Thoracic aorta (tissue), 2 donors: ENCODE measurements at regions not wholly inside any gene's neighbourhood (a gene's known extent, or its start where the extent isn't known, plus 50 kb on each side); places are given as distances from the start of the nearest gene placed in this dataset.

ENCODE experiments used
- ATAC-seq: fragments of 150-250 bp; one replicate; pipeline ENCODE4 v1.8.0; 2017; ENCODE audit warnings: low read depth; ENCODE audit not compliant: insufficient number of reproducible peaks, low FRiP score
- DNase-seq: peaks from one replicate; pipeline ENCODE4 v3.0.0-alpha.2; 2020; ENCODE audit warnings: low spot score
- H3K27ac ChIP-seq, 2 donors: fragments of 200-600 bp; sonication (generic); 1 replicate in 1 of 2; 2 replicates in 1 of 2; pipeline ENCODE4 v1.5.1; 2016; ENCODE audit warnings: mild to moderate bottlenecking in 2 of 2, moderate library complexity in 2 of 2
- H3K27me3 ChIP-seq: fragments of 200-600 bp; sonication (generic); replicated peaks from 2 replicates; pipeline ENCODE4 v1.6.0; 2016; ENCODE audit warnings: mild to moderate bottlenecking; ENCODE audit not compliant: insufficient read depth
- H3K36me3 ChIP-seq: fragments of 200-600 bp; sonication (generic); one replicate; pipeline ENCODE4 v1.5.1; 2016
- H3K4me1 ChIP-seq, 2 donors: fragments of 200-600 bp; sonication (generic); 1 replicate in 1 of 2; 2 replicates in 1 of 2; pipeline versions ENCODE4 v1.5.1 to v1.6.0; 2016; ENCODE audit warnings: low read depth in 2 of 2, mild to moderate bottlenecking in 1 of 2; ENCODE audit not compliant: control insufficient read depth in 1 of 2
- H3K4me3 ChIP-seq: fragments of 200-600 bp; sonication (generic); 2 replicates; pipeline ENCODE4 v1.5.1; 2016; ENCODE audit warnings: mild to moderate bottlenecking
- H3K9me3 ChIP-seq: fragments of 200-600 bp; sonication (generic); 2 replicates; pipeline ENCODE4 v1.5.1; 2016
- CTCF ChIP-seq: fragments of 200-600 bp; sonication (generic); IDR thresholded peaks from one replicate; pipeline ENCODE4 v1.5.1; 2019; ENCODE audit warnings: antibody characterized with exemption

GRCh38 chr2:118609138-118609537 lies 238.3 kb downstream of the EN1 start:
- Histone ChIP-seq H3K36me3 (no peaks in the 10 kb centered on the region), H3K27ac (no peak overlapping the region), H3K4me1 (no peaks in the 10 kb centered on the region), H3K9me3 (no peaks in the 10 kb centered on the region), H3K4me3 (no peak overlapping the region), H3K27me3 (no peaks in the 10 kb centered on the region)
- no peak for TF ChIP-seq CTCF
- DNase-seq = no peak
- ATAC-seq = no peak

DNA sequence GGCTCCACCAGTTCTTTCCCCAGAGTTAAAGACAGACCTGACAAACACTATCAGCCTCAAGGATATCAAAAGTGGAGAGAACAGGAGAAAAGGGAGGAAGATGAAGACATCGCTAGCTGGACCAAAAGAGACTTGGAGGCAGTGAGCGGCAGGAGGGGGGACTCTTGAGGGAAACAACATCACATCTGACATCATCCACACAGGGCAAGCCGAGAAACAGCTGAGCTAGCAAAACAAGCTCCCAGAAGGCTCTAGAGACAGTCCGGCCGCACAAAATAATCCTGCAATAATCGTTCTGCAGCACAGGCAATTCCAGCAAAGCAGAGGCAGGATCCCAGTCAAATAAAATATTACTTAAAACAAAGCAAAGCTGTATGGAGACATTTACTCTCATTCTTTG lies 239.8 kb downstream of the EN1 start:
- no peaks in the 10 kb centered on the region for H3K4me1 ChIP-seq
- no peak for DNase-seq
- no peak overlapping the region for H3K27ac ChIP-seq
- no peaks in the 10 kb centered on the region for H3K36me3 ChIP-seq
- no peaks in the 10 kb centered on the region for H3K27me3 ChIP-seq
- ATAC-seq = no peak
- H3K4me3 ChIP-seq = no peak overlapping the region
- H3K9me3 ChIP-seq = no peaks in the 10 kb centered on the region
- TF ChIP-seq CTCF = no peak

- Histone ChIP-seq H3K27ac (no peak overlapping the region), H3K27me3 (no peaks in the 10 kb centered on the region), H3K4me3 (no peak overlapping the region), H3K9me3 (no peaks in the 10 kb centered on the region), H3K36me3 (no peaks in the 10 kb centered on the region), H3K4me1 (no peaks in the 10 kb centered on the region)
- no peak for TF ChIP-seq CTCF
- ATAC-seq = no peak
- no peak for DNase-seq
Observed at GRCh38 chr2:118604811-118605210, 242.6 kb downstream of the EN1 start.

GRCh38 chr2:118604371-118604770 lies 243.1 kb downstream of the EN1 start:
- no peak for ATAC-seq
- Histone ChIP-seq H3K4me3 (no peak overlapping the region), H3K36me3 (no peaks in the 10 kb centered on the region), H3K27me3 (no peaks in the 10 kb centered on the region), H3K9me3 (no peaks in the 10 kb centered on the region), H3K27ac (no peak overlapping the region), H3K4me1 (no peaks in the 10 kb centered on the region)
- DNase-seq = no peak
- no peak for TF ChIP-seq CTCF

DNA sequence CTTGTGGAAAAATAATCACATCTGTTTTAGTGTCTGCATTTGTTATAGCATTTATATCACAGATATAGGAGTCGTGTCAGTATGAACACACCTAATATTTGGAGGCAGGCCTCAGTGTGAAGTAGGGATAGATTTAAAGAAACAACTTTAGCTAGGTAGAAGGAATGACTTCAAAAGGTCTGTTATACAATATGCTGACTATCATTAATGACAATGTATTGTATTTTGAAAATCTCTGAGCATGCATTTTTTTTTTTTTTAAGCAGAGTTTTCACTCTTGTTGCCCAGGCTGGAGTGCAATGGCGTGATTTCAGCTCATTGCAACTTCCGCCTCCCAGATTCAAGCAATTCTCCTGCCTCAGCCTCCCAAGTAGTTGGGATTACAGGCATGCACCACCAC lies 248.3 kb downstream of the EN1 start:
- Histone ChIP-seq H3K4me3 (no peak overlapping the region), H3K4me1 (no peaks in the 10 kb centered on the region), H3K27ac (no peak overlapping the region), H3K9me3 (no peaks in the 10 kb centered on the region), H3K36me3 (no peaks in the 10 kb centered on the region), H3K27me3 (no peaks in the 10 kb centered on the region)
- no peak for DNase-seq
- no peak for ATAC-seq
- no peak for TF ChIP-seq CTCF
